ENCODE measurements at regions not wholly inside any gene's neighbourhood (a gene's known extent, or its start where the extent isn't known, plus 50 kb on each side); places are given as distances from the start of the nearest gene placed in this dataset.

GRCh38 chr14:31966896-31967668 lies 110.0 kb upstream of the ARHGAP5 start:
- in situ Hi-C loops (cut with MboI; ENCODE audit: low sequenced_read_pairs, unreplicated experiment): no loop called here
- no peak for TF ChIP-seq CTCF (IDR thresholded peaks at IDR 0.05; ENCODE audit: borderline replicate concordance, control extremely low read depth, extremely low read depth, insufficient read depth, missing control alignments)
- DNase-seq (ENCODE audit: low spot score): no peak

GRCh38 chr14:31967669-31967975 lies 109.5 kb upstream of the ARHGAP5 start:
- no peak for DNase-seq (ENCODE audit: low spot score)
- no peak for TF ChIP-seq CTCF (IDR thresholded peaks at IDR 0.05; ENCODE audit: borderline replicate concordance, control extremely low read depth, extremely low read depth, insufficient read depth, missing control alignments)
- in situ Hi-C loops (cut with MboI; ENCODE audit: low sequenced_read_pairs, unreplicated experiment): no loop called here

DNA sequence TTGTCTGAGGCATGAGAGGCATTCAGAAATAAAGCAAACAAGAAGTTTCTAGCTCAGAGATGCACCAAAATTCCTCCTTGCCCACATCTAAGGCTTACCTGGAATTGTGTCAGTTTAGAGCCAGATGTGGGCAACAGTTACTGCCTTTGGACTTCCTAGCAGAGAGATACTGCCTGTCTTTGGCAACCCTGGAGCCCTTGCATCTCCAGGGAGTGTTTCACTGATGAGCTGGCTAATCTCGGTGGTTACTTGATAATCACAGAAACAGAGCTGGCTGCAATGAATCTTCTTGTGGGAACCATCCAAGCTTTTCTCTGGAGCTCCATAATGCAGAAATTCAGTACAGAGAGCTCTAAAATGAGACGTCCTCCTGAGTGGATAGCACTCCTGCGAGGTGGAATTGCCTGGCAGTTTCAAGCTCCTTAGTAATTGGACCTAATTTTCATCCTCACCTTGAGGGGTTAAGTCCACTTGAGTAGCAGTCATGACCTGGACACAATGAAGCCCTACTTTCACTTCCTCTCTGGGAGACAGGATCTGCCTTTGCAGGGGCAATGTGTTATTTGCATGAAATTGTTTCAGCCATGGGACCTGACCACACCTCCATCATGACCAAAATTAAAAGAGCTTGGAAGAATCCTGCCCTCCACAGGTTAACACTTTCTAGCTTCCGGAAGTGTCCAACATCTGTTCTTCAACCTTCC lies 108.8 kb upstream of the ARHGAP5 start:
- TF ChIP-seq CTCF (IDR thresholded peaks at IDR 0.05; ENCODE audit: borderline replicate concordance, control extremely low read depth, extremely low read depth, insufficient read depth, missing control alignments): no peak
- no peak for DNase-seq (ENCODE audit: low spot score)
- in situ Hi-C loops (cut with MboI; ENCODE audit: low sequenced_read_pairs, unreplicated experiment): no loop called here

DNA sequence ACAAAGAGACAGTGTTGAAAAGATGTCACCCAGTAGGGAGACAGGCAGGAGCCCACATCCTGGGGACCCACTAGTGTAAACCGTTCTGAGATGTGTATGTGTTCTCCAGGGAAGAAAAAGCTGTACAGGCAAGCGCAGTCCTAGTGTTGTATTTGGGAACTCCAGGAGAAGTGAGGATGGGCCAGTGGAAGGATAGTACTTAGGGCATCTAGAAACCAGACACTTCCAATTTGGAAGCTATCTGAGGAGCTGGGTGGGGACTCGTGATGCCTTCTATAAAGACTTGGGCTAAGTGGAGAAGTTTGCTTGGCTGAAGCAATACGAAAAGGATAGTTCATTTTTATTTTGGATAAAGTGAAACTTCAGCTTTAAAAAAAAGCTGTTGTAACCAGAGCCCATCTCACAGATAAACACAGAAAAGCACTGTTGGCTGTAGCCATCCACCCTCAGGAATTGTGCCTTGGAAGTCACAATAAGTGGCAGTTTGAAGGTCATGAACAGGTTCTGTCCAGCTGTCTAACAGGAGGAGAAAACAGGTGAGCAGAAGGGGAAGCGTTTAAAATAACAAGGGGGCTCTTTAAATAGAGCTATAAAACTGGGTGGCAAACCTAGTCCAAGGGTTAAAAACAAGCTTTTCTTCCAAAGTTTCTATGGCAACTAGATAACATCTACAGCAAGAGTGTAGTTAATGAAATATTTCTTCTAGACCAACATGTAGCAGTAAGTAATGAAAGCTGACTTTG lies 108.0 kb upstream of the ARHGAP5 start:
- no peak for DNase-seq (ENCODE audit: low spot score)
- no peak for TF ChIP-seq CTCF (IDR thresholded peaks at IDR 0.05; ENCODE audit: borderline replicate concordance, control extremely low read depth, extremely low read depth, insufficient read depth, missing control alignments)
- in situ Hi-C loops (cut with MboI; ENCODE audit: low sequenced_read_pairs, unreplicated experiment): no loop called here

- TF ChIP-seq CTCF (IDR thresholded peaks at IDR 0.05; ENCODE audit: borderline replicate concordance, control extremely low read depth, extremely low read depth, insufficient read depth, missing control alignments): no peak
- in situ Hi-C loops (cut with MboI; ENCODE audit: low sequenced_read_pairs, unreplicated experiment): no loop called here
- DNase-seq (ENCODE audit: low spot score): no peak
Observed at GRCh38 chr14:31969699-31970240, 107.3 kb upstream of the ARHGAP5 start.

GRCh38 chr14:31970744-31971143 lies 106.4 kb upstream of the ARHGAP5 start:
- TF ChIP-seq CTCF (IDR thresholded peaks at IDR 0.05; ENCODE audit: borderline replicate concordance, control extremely low read depth, extremely low read depth, insufficient read depth, missing control alignments): no peak
- no peak for DNase-seq (ENCODE audit: low spot score)
- in situ Hi-C loops (cut with MboI; ENCODE audit: low sequenced_read_pairs, unreplicated experiment): no loop called here
